HCT116 (cell line): ENCODE measurements at regions not wholly inside any gene's neighbourhood (a gene's known extent, or its start where the extent isn't known, plus 50 kb on each side); places are given as distances from the start of the nearest gene placed in this dataset.

Experiments used
- ATAC-seq: fragments of 200-7000 bp; cut with Tn5 transposase; 2 replicates; pipeline ENCODE4 v1.9.1; 2020; ENCODE audit warnings: mild to moderate bottlenecking, moderate library complexity
- BruUV-seq: library from RNA; stranded (reverse); fragments of 400-500 nt; replicated peaks from 2 replicates; lab custom pipeline; 2021; lab: Mats Ljungman, UMichigan
- CTCF ChIA-PET: fragments of 300-600 bp; sonication (Branson Sonifier 250); formaldehyde crosslinking; loops from one replicate; lab custom pipeline; 2021; ENCODE audit warnings: antibody characterized with exemption; lab: Charles Lee
- POLR2A ChIA-PET: fragments of 300-600, 350-600 bp; sonication (Branson Sonifier 250); formaldehyde crosslinking; loops from one replicate; lab custom pipeline; 2021; ENCODE audit warnings: antibody characterized with exemption; lab: Charles Lee
- RAD21 ChIA-PET, 2 experiments: fragments of 300-600 bp; sonication (Branson Sonifier 250); formaldehyde crosslinking; loops; one replicate each; lab custom pipeline; 2023; ENCODE audit warnings: low total read pairs in 2 of 2; ENCODE audit not compliant: uncharacterized antibody in 2 of 2, unreplicated experiment in 2 of 2, low non-redundant PET in 1 of 2; lab: Charles Lee
- DNase-seq: peaks from one replicate; pipeline ENCODE4 v3.0.0-alpha.2; 2010; ENCODE audit warnings: low read depth, low spot score
- H2AFZ ChIP-seq: fragments of 200-600 bp; shearing (Covaris generic), sonication (generic); 2 replicates; pipeline ENCODE4 v1.6.1; 2017; ENCODE audit warnings: low read depth, mixed run types, mixed read lengths, antibody characterized with exemption, low read length; ENCODE audit not compliant: poor library complexity, severe bottlenecking
- H3K27ac ChIP-seq: 2 replicates; pipeline ENCODE4 v1.5.1; 2012; ENCODE audit warnings: low read depth, low read length
- H3K27me3 ChIP-seq: fragments of 200-600 bp; sonication (generic); 2 replicates; pipeline ENCODE4 v1.6.1; 2016; ENCODE audit warnings: mixed run types, low read length, mixed read lengths; ENCODE audit not compliant: insufficient read depth
- H3K36me3 ChIP-seq, 2 experiments: fragments of 200-500 bp in 1 of 2; fragments of 200-600 bp in 1 of 2; sonication (Bioruptor generic) in 1 of 2; sonication (generic) in 1 of 2; 2 replicates each; pipeline versions ENCODE4 v1.5.1 to v1.6.1; 2014 to 2016; ENCODE audit warnings: low read length in 2 of 2, inconsistent platforms in 1 of 2, mixed read lengths in 1 of 2, mixed run types in 1 of 2; ENCODE audit not compliant: insufficient read depth in 2 of 2, control insufficient read depth in 1 of 2
- H3K4me1 ChIP-seq, 2 experiments: fragments of 200-600 bp in 1 of 2; sonication (generic) in 1 of 2; 2 replicates each; pipeline versions ENCODE4 v1.5.1 to v1.6.1; 2012 to 2017; ENCODE audit warnings: low read length in 2 of 2, inconsistent platforms in 1 of 2, mild to moderate bottlenecking in 1 of 2, mixed read lengths in 1 of 2, mixed run types in 1 of 2, moderate library complexity in 1 of 2; ENCODE audit not compliant: insufficient read depth in 2 of 2, control insufficient read depth in 1 of 2
- H3K4me2 ChIP-seq: fragments of 200-600 bp; sonication (generic); 2 replicates; pipeline ENCODE4 v1.6.1; 2017; ENCODE audit warnings: mixed run types, low read length, mixed read lengths
- H3K4me3 ChIP-seq, 2 experiments: fragments of 200-600 bp in 1 of 2; sonication (generic) in 1 of 2; replicated peaks in 1 of 2; 2 replicates each; pipeline ENCODE4 v1.5.1; 2011 to 2016; ENCODE audit warnings: low read length in 2 of 2, control low read depth in 1 of 2, low read depth in 1 of 2, mild to moderate bottlenecking in 1 of 2, mixed read lengths in 1 of 2, mixed run types in 1 of 2
- H3K79me2 ChIP-seq: fragments of 200-600 bp; sonication (generic); 2 replicates; pipeline ENCODE4 v1.6.1; 2017; ENCODE audit warnings: mild to moderate bottlenecking, mixed run types, low read length, moderate library complexity, mixed read lengths; ENCODE audit not compliant: insufficient read depth
- H3K9ac ChIP-seq: fragments of 200-600 bp; sonication (generic); 2 replicates; pipeline ENCODE4 v1.6.1; 2016; ENCODE audit warnings: low read length, mixed read lengths
- H3K9me2 ChIP-seq: fragments of 200-600 bp; sonication (generic), shearing (Covaris generic); 2 replicates; pipeline ENCODE4 v1.6.1; 2017; ENCODE audit warnings: mixed run types, mild to moderate bottlenecking, moderate library complexity; ENCODE audit not compliant: insufficient read depth
- H3K9me3 ChIP-seq, 2 experiments: fragments of 200-500 bp in 1 of 2; fragments of 200-600 bp in 1 of 2; sonication (Bioruptor generic) in 1 of 2; sonication (generic) in 1 of 2; 2 replicates each; pipeline ENCODE4 v1.6.1; 2014 to 2017; ENCODE audit warnings: low read length in 2 of 2, mixed read lengths in 2 of 2, inconsistent platforms in 1 of 2, low read depth in 1 of 2, mild to moderate bottlenecking in 1 of 2, mixed run types in 1 of 2, moderate library complexity in 1 of 2; ENCODE audit not compliant: control insufficient read depth in 1 of 2, insufficient read depth in 1 of 2
- H4K20me1 ChIP-seq: fragments of 200-600 bp; sonication (generic), shearing (Covaris generic); 2 replicates; pipeline ENCODE4 v1.6.1; 2017; ENCODE audit warnings: mixed run types, mild to moderate bottlenecking, moderate library complexity; ENCODE audit not compliant: insufficient read depth
- CBX3 ChIP-seq: IDR thresholded peaks from 2 replicates; pipeline ENCODE4 v1.6.1; 2012; ENCODE audit warnings: low read depth
- CEBPB ChIP-seq: IDR thresholded peaks from 2 replicates; pipeline ENCODE4 v1.6.1; 2012; ENCODE audit warnings: low read depth
- EGR1 ChIP-seq: IDR thresholded peaks from 2 replicates; pipeline ENCODE4 v1.6.1; 2012; ENCODE audit warnings: low read depth
- EZH2 ChIP-seq: fragments of 200-600 bp; sonication (generic); IDR thresholded peaks from 2 replicates; pipeline ENCODE4 v1.6.1; 2017; ENCODE audit warnings: antibody characterized with exemption, mixed run types
- JUND ChIP-seq: IDR thresholded peaks from 2 replicates; pipeline ENCODE4 v1.6.1; 2012
- TCF7L2 ChIP-seq: IDR thresholded peaks from 2 replicates; pipeline ENCODE4 v1.7.0; 2011; ENCODE audit warnings: borderline replicate concordance, inconsistent platforms; ENCODE audit not compliant: insufficient read depth, insufficient read length; ENCODE audit errors: extremely low read depth
- ZFX ChIP-seq: fragments of 450-650 bp; IDR thresholded peaks from 2 replicates; pipeline ENCODE4 v1.6.1; 2017
- ZNF274 ChIP-seq: fragments of 200-500 bp; sonication (Bioruptor generic); IDR thresholded peaks from 2 replicates; pipeline ENCODE4 v1.6.1; 2014; ENCODE audit warnings: mild to moderate bottlenecking, low read depth, low read length, inconsistent platforms
- intact Hi-C: fragments of 100-400 bp; cut with micrococcal nuclease; formaldehyde crosslinking; loops from 2 replicates; pipeline ENCODE4 v1.10.0; 2022
- TF ChIP-seq, protein P1 (sequence below): IDR thresholded peaks from 2 replicates; pipeline ENCODE4 v1.6.1; 2012
- TF ChIP-seq, protein P2 (sequence below): IDR thresholded peaks from 2 replicates; pipeline ENCODE4 v1.6.1; 2012; ENCODE audit warnings: low read depth
- TF ChIP-seq, protein P3 (sequence below), 3 experiments: fragments of 200-600 bp in 1 of 3; sonication (generic) in 1 of 3; IDR thresholded peaks in 2 of 3; conservative IDR thresholded peaks in 1 of 3; 2 replicates each; pipeline ENCODE4 v1.5.1; 2012 to 2017; ENCODE audit warnings: low read depth in 2 of 3, low read length in 2 of 3, antibody characterized with exemption in 1 of 3, borderline replicate concordance in 1 of 3, control low read depth in 1 of 3, mild to moderate bottlenecking in 1 of 3, mixed read lengths in 1 of 3, mixed run types in 1 of 3, moderate library complexity in 1 of 3; ENCODE audit not compliant: insufficient read depth in 1 of 3

DNA sequence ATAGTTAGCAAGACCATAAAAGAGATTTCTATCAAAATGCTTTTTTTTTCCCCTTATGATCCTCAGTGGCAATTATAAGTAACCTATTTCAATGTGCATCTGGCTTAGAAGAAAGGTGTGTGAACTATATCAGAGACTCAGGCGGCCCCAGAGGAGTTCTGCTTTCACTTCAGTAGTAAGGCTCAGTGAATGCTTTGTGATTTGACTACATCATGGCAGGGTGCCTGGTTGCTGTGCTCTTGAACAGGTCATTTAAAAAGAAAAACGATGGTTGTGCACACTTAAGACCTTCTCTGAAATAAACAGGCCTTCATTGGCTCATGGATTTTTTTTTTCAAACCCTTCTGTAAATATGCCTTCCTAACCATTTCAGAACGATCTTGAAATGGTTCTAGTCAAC is 400.4 kb upstream of the RARB start:
- no peaks in the 10 kb centered on the region for H3K9me2 ChIP-seq
- DNase-seq = no peak

DNA sequence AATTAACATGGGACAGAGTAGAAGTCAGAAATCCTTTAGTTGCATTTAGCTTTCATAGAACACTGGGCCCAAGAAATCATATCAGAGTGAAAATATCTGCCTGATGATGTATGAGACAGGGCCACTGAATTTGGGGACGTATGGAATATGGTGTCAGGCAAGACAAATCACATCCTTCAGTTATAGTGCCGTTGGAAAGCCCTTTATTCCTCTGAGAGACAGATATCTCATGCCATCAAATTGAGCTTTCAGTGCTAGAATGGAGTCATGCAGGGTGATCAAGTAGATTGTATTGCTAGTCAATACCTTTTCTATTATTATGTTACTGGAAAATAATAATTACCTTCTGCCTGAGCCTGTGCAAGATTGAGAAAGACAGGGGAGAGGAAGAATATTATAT is 398.2 kb upstream of the RARB start:
- H3K4me1 ChIP-seq = no peaks in the 10 kb centered on the region
- no peak overlapping the region for H3K9ac ChIP-seq
- RAD21 ChIA-PET = no interaction called here
- ATAC-seq (no peak), DNase-seq (no peak)
- H3K9me3 ChIP-seq = no peaks in the 10 kb centered on the region
- no peak overlapping the region for H3K27ac ChIP-seq
- no peak overlapping the region for H2AFZ ChIP-seq
- H3K9me2 ChIP-seq = no peaks in the 10 kb centered on the region
- no peak overlapping the region for H3K4me2 ChIP-seq
- H3K36me3 ChIP-seq = no peaks in the 10 kb centered on the region
- H3K4me3 ChIP-seq = no peak overlapping the region
- no peaks in the 10 kb centered on the region for H3K79me2 ChIP-seq
- intact Hi-C loops = no loop called here
- H4K20me1 ChIP-seq = no peaks in the 10 kb centered on the region
- no TSS peak for BruUV-seq
- H3K27me3 ChIP-seq = peaks cover 17% of the 10 kb centered on the region; the same call in 1 of the 2 replicates
- POLR2A ChIA-PET = no interaction called here
- CTCF ChIA-PET = no interaction called here
- TF ChIP-seq, protein P1, sequence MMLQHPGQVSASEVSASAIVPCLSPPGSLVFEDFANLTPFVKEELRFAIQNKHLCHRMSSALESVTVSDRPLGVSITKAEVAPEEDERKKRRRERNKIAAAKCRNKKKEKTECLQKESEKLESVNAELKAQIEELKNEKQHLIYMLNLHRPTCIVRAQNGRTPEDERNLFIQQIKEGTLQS = no peak
- TF ChIP-seq, protein P2, sequence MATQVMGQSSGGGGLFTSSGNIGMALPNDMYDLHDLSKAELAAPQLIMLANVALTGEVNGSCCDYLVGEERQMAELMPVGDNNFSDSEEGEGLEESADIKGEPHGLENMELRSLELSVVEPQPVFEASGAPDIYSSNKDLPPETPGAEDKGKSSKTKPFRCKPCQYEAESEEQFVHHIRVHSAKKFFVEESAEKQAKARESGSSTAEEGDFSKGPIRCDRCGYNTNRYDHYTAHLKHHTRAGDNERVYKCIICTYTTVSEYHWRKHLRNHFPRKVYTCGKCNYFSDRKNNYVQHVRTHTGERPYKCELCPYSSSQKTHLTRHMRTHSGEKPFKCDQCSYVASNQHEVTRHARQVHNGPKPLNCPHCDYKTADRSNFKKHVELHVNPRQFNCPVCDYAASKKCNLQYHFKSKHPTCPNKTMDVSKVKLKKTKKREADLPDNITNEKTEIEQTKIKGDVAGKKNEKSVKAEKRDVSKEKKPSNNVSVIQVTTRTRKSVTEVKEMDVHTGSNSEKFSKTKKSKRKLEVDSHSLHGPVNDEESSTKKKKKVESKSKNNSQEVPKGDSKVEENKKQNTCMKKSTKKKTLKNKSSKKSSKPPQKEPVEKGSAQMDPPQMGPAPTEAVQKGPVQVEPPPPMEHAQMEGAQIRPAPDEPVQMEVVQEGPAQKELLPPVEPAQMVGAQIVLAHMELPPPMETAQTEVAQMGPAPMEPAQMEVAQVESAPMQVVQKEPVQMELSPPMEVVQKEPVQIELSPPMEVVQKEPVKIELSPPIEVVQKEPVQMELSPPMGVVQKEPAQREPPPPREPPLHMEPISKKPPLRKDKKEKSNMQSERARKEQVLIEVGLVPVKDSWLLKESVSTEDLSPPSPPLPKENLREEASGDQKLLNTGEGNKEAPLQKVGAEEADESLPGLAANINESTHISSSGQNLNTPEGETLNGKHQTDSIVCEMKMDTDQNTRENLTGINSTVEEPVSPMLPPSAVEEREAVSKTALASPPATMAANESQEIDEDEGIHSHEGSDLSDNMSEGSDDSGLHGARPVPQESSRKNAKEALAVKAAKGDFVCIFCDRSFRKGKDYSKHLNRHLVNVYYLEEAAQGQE = no peak
- TF ChIP-seq CBX3 = no peak
- TF ChIP-seq, protein P3, sequence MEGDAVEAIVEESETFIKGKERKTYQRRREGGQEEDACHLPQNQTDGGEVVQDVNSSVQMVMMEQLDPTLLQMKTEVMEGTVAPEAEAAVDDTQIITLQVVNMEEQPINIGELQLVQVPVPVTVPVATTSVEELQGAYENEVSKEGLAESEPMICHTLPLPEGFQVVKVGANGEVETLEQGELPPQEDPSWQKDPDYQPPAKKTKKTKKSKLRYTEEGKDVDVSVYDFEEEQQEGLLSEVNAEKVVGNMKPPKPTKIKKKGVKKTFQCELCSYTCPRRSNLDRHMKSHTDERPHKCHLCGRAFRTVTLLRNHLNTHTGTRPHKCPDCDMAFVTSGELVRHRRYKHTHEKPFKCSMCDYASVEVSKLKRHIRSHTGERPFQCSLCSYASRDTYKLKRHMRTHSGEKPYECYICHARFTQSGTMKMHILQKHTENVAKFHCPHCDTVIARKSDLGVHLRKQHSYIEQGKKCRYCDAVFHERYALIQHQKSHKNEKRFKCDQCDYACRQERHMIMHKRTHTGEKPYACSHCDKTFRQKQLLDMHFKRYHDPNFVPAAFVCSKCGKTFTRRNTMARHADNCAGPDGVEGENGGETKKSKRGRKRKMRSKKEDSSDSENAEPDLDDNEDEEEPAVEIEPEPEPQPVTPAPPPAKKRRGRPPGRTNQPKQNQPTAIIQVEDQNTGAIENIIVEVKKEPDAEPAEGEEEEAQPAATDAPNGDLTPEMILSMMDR (IDR thresholded peaks at IDR 0.05 in 2 of 3, conservative IDR thresholded peaks at IDR 0.05 in 1 of 3; ENCODE audit: borderline replicate concordance in 1 of 3, insufficient read depth in 1 of 3, low read depth in 2 of 3, low read length in 2 of 3) = no peak

More for the DNA sequence above, 400.4 kb upstream of the RARB start:
- Histone ChIP-seq H3K4me1 (no peaks in the 10 kb centered on the region), H3K27ac (no peak overlapping the region), H4K20me1 (no peaks in the 10 kb centered on the region), H3K27me3 (peaks cover 17% of the 10 kb centered on the region; the same call in 1 of the 2 replicates), H3K4me2 (no peak overlapping the region), H3K4me3 (no peak overlapping the region), H3K36me3 (no peaks in the 10 kb centered on the region), H3K9ac (no peak overlapping the region), H3K9me3 (no peaks in the 10 kb centered on the region), H3K79me2 (no peaks in the 10 kb centered on the region), H2AFZ (no peak overlapping the region)
- POLR2A ChIA-PET = no interaction called here
- no peak for ATAC-seq
- intact Hi-C loops = no loop called here
- TF ChIP-seq, protein P3 (IDR thresholded peaks at IDR 0.05 in 2 of 3, conservative IDR thresholded peaks at IDR 0.05 in 1 of 3; ENCODE audit: borderline replicate concordance in 1 of 3, insufficient read depth in 1 of 3, low read depth in 2 of 3, low read length in 2 of 3) = no peak
- TF ChIP-seq CEBPB = no peak
- no peak for TF ChIP-seq TCF7L2
- TF ChIP-seq ZFX = no peak
- no peak for TF ChIP-seq EGR1
- TF ChIP-seq EZH2 = no peak
- TF ChIP-seq, protein P1 = no peak
- no peak for TF ChIP-seq ZNF274
- no peak for TF ChIP-seq JUND
- CTCF ChIA-PET = no interaction called here
- RAD21 ChIA-PET = no interaction called here
- BruUV-seq = no TSS peak
